ENCODE measurements at regions not wholly inside any gene's neighbourhood (a gene's known extent, or its start where the extent isn't known, plus 50 kb on each side); places are given as distances from the start of the nearest gene placed in this dataset.

GRCh38 chr1:239896569-239896968, 195.1 kb upstream of the FMN2 start:
- no peak for TF ChIP-seq CTCF (IDR thresholded peaks at IDR 0.05)
- DNase-seq (ENCODE audit: low spot score): no peak

GRCh38 chr1:239896980-239897379, 194.7 kb upstream of the FMN2 start:
- TF ChIP-seq CTCF (IDR thresholded peaks at IDR 0.05): no peak
- DNase-seq (ENCODE audit: low spot score): no peak
- Histone ChIP-seq H3K27ac (no peak overlapping the region), H3K4me3 (no peak overlapping the region)

More at GRCh38 chr1:239896569-239896968, 195.1 kb upstream of the FMN2 start:
- Histone ChIP-seq H3K27ac (no peak overlapping the region), H3K4me3 (no peak overlapping the region)

GRCh38 chr1:239897458-239897857, 194.2 kb upstream of the FMN2 start:
- no peak for DNase-seq (ENCODE audit: low spot score)
- peak overlapping the region; percentile 39 for H3K4me3 ChIP-seq
- no peak overlapping the region for H3K27ac ChIP-seq
- no peak for TF ChIP-seq CTCF (IDR thresholded peaks at IDR 0.05)

DNA sequence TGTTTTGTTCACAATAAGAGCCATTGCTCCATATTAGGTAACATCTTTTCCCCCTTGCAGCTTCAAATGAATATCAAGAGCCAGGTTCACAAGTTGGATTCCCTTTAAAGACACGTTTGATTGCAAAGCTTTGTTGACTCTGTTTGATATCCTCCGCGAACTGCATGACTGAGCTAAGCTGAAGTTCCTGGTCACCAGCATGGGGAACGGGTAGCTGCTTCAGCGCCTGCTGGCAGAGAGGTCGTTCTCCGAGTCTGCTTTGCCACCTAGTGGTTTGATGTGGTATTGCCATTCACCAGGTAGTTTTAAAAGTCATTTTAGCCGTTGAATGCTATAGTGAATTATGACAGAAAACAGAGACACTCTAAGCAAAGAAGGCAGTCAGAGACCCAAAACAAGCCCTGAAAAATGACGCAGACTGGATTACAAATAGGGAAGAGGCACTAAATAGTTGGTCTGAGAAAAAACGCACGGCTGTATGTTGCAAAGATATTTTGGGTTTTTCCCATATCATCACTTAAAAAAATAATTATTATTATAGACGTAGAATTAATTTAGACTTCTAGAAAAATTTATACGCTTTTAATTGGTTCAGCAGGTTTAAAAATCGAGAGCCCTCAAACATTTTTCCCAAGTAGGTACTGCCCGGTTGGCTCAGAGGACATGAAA, 193.5 kb upstream of the FMN2 start:
- TF ChIP-seq CTCF (IDR thresholded peaks at IDR 0.05): peak; percentile 84
- Histone ChIP-seq H3K27ac (no peak overlapping the region), H3K4me3 (peak overlapping the region; percentile 39)
- peak; percentile 75 for DNase-seq (ENCODE audit: low spot score)

DNA sequence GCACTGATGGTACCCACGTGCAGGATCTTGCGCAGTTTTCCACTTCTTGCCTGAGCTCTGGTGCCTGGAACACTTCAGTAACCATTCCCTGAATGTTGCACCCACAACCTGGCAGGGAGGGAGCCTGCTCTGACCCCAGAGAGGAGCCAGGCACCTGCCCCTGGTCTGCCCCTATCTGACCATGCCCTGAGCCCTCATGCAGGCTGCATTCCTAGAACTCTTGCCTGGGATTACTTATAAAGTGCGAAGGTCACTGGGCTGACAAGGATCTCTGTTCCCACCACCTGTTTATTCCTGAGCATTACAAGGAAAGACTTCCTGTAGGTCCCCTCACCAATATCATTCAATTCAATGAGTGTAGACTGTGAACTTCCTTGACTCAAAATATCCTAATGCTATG, 191.9 kb upstream of the FMN2 start:
- no peak for TF ChIP-seq CTCF (IDR thresholded peaks at IDR 0.05)
- no peak overlapping the region for H3K4me3 ChIP-seq
- DNase-seq (ENCODE audit: low spot score): no peak
- no peak overlapping the region for H3K27ac ChIP-seq

GRCh38 chr1:239906394-239906793, 185.3 kb upstream of the FMN2 start:
- Histone ChIP-seq H3K27ac (no peak overlapping the region), H3K4me3 (no peak overlapping the region)
- no peak for DNase-seq (ENCODE audit: low spot score)
- no peak for TF ChIP-seq CTCF (IDR thresholded peaks at IDR 0.05)

GRCh38 chr1:239909898-239910297, 181.8 kb upstream of the FMN2 start:
- Histone ChIP-seq H3K4me3 (no peak overlapping the region), H3K27ac (no peak overlapping the region)
- no peak for DNase-seq (ENCODE audit: low spot score)
- no peak for TF ChIP-seq CTCF (IDR thresholded peaks at IDR 0.05)
